GM12878 (cell line): ENCODE measurements at regions not wholly inside any gene's neighbourhood (a gene's known extent, or its start where the extent isn't known, plus 50 kb on each side); places are given as distances from the start of the nearest gene placed in this dataset.

Experiments used
- ATAC-seq: fragments of 200-7000 bp; cut with Tn5 transposase; 3 replicates; pipeline ENCODE4 v1.9.1; 2020; ENCODE audit warnings: mild to moderate bottlenecking, moderate library complexity
- BruUV-seq: library from RNA; stranded (reverse); fragments of 400-500 nt; replicated peaks from 2 replicates; lab custom pipeline; 2021; lab: Mats Ljungman, UMichigan
- CTCF ChIA-PET: fragments of 300-600 bp; sonication (Branson Sonifier 250); formaldehyde crosslinking; extraction: SDS; loops from one replicate; lab custom pipeline; 2021; ENCODE audit warnings: inconsistent platforms; lab: Yijun Ruan, JAX
- POLR2A ChIA-PET: fragments of 350-600 bp; formaldehyde crosslinking; extraction: SDS; loops from one replicate; lab custom pipeline; 2021; ENCODE audit warnings: inconsistent platforms; lab: Charles Lee
- RAD21 ChIA-PET: fragments of 300-600 bp; sonication (Branson Sonifier 250); formaldehyde crosslinking; loops from one replicate; lab custom pipeline; 2023; ENCODE audit warnings: antibody characterized with exemption; ENCODE audit not compliant: unreplicated experiment; lab: Charles Lee
- SMC1A ChIA-PET: fragments of 300-600 bp; sonication (Branson Sonifier 250); formaldehyde crosslinking; loops from one replicate; lab custom pipeline; 2023; ENCODE audit not compliant: unreplicated experiment, uncharacterized antibody; lab: Charles Lee
- DNase-seq: peaks from one replicate; pipeline ENCODE4 v3.0.0-alpha.2; 2011; ENCODE audit warnings: low read depth, low spot score
- FAIRE-seq: peaks from 3 replicates; lab custom pipeline; 2011; peaks lifted over from hg19 to GRCh38; lab: Jason Lieb, UNC
- H2AFZ ChIP-seq: 2 replicates; pipeline ENCODE4 v1.6.0; 2011; ENCODE audit warnings: low read depth, low read length, control low read depth; ENCODE audit not compliant: control insufficient read depth
- H3K27ac ChIP-seq: 2 replicates; pipeline ENCODE4 v1.5.1; 2011; ENCODE audit warnings: control low read depth; ENCODE audit not compliant: control insufficient read depth, insufficient read depth
- H3K27me3 ChIP-seq, 2 experiments: replicated peaks in 1 of 2; 2 replicates each; pipeline versions ENCODE4 v1.6.0 to v1.6.1; 2011; ENCODE audit warnings: low read length in 1 of 2; ENCODE audit not compliant: control insufficient read depth in 2 of 2, insufficient read depth in 2 of 2
- H3K36me3 ChIP-seq, 2 experiments: 2 replicates each; pipeline ENCODE4 v1.5.1; 2011; ENCODE audit warnings: low read length in 1 of 2; ENCODE audit not compliant: control insufficient read depth in 2 of 2, insufficient read depth in 2 of 2
- H3K4me1 ChIP-seq: 2 replicates; pipeline ENCODE4 v1.6.1; 2011; ENCODE audit warnings: mild to moderate bottlenecking, low read length, moderate library complexity, mixed read lengths; ENCODE audit not compliant: control insufficient read depth, insufficient read depth
- H3K4me2 ChIP-seq: 2 replicates; pipeline ENCODE4 v1.6.0; 2011; ENCODE audit warnings: control low read depth; ENCODE audit not compliant: control insufficient read depth, insufficient read depth
- H3K4me3 ChIP-seq: fragments of 200-600 bp; sonication (generic); 2 replicates; pipeline ENCODE4 v1.5.1; 2016
- H3K79me2 ChIP-seq: 2 replicates; pipeline ENCODE4 v1.6.0; 2011; ENCODE audit warnings: low read length; ENCODE audit not compliant: control insufficient read depth, insufficient read depth
- H3K9ac ChIP-seq: 2 replicates; pipeline ENCODE4 v1.8.0; 2011; ENCODE audit warnings: low read length, control low read depth, mixed read lengths; ENCODE audit not compliant: control insufficient read depth, insufficient read depth
- H3K9me3 ChIP-seq: replicated peaks from 3 replicates; pipeline ENCODE4 v1.5.1; 2011; ENCODE audit warnings: mild to moderate bottlenecking, low read length; ENCODE audit not compliant: control insufficient read depth, insufficient read depth
- H4K20me1 ChIP-seq: 2 replicates; pipeline ENCODE4 v1.6.0; 2011; ENCODE audit not compliant: control insufficient read depth, insufficient read depth
- CBX3 ChIP-seq: fragments of 200-600 bp; sonication (generic); IDR thresholded peaks from 2 replicates; pipeline ENCODE4 v1.6.1; 2016; ENCODE audit warnings: low read depth, borderline replicate concordance
- FOS ChIP-seq: IDR thresholded peaks from 3 replicates; pipeline ENCODE4 v1.6.1; 2011; ENCODE audit warnings: borderline replicate concordance; ENCODE audit not compliant: insufficient read length; ENCODE audit errors: extremely low read depth
- HDAC2 ChIP-seq: fragments of 200-600 bp; sonication (generic); IDR thresholded peaks from 2 replicates; pipeline ENCODE4 v1.6.1; 2017
- JUND ChIP-seq: IDR thresholded peaks from 2 replicates; pipeline ENCODE4 v1.6.1; 2012; ENCODE audit warnings: low read depth, mild to moderate bottlenecking, low read length, improper control_type of control experiment, moderate library complexity
- MLLT1 ChIP-seq: fragments of 450-650 bp; IDR thresholded peaks from 2 replicates; pipeline ENCODE4 v1.6.1; 2016; ENCODE audit warnings: mild to moderate bottlenecking
- MTA2 ChIP-seq: fragments of 450-650 bp; IDR thresholded peaks from 2 replicates; pipeline ENCODE4 v1.6.1; 2016; ENCODE audit warnings: low read depth, mild to moderate bottlenecking, moderate library complexity
- MYB ChIP-seq: fragments of 150-350 bp; IDR thresholded peaks from 2 replicates; pipeline ENCODE4 v1.6.1; 2014; ENCODE audit warnings: mild to moderate bottlenecking, low read depth, low read length, borderline replicate concordance
- MYC ChIP-seq: IDR thresholded peaks from 2 replicates; pipeline ENCODE4 v1.6.1; 2011; ENCODE audit warnings: mild to moderate bottlenecking, low read length, moderate library complexity, inconsistent platforms; ENCODE audit not compliant: insufficient read depth, insufficient replicate concordance, insufficient read length, severe bottlenecking
- NR2C2 ChIP-seq: IDR thresholded peaks from 2 replicates; pipeline ENCODE4 v1.6.1; 2011; ENCODE audit warnings: borderline replicate concordance, low read depth; ENCODE audit not compliant: control insufficient read depth, insufficient read length
- POLR2AphosphoS2 ChIP-seq: IDR thresholded peaks from 2 replicates; pipeline ENCODE4 v1.6.1; 2011; ENCODE audit warnings: low read depth, mild to moderate bottlenecking, low read length, improper control_type of control experiment, moderate library complexity
- SREBF2 ChIP-seq: IDR thresholded peaks from 2 replicates; pipeline ENCODE4 v1.6.1; 2012; ENCODE audit warnings: mild to moderate bottlenecking, low read length
- TARDBP ChIP-seq: IDR thresholded peaks from 2 replicates; pipeline ENCODE4 v1.6.1; 2016; ENCODE audit warnings: borderline replicate concordance
- WGBS: methylation state at CpG from one replicate; pipeline ENCODE4 v1.1.6; 2016; ENCODE audit warnings: low lambda C conversion rate; ENCODE audit not compliant: insufficient replicate concordance, insufficient coverage; ENCODE audit errors: missing lambda C conversion rate; 5-methylcytosine and 5-hydroxymethylcytosine counted together
- in situ Hi-C: fragments of 300-500 bp; cut with MboI; formaldehyde crosslinking; loops from 9 replicates; pipeline ENCODE4 v1.14.3; 2018; ENCODE audit warnings: mixed read lengths
- intact Hi-C: fragments of 100-400 bp; cut with micrococcal nuclease; formaldehyde crosslinking; loops from one replicate; pipeline ENCODE4 v1.14.2; 2022; ENCODE audit not compliant: unreplicated experiment

- Histone ChIP-seq H3K79me2 (no peaks in the 10 kb centered on the region), H3K27ac (no peak overlapping the region), H3K4me1 (no peaks in the 10 kb centered on the region), H3K4me2 (no peak overlapping the region), H3K36me3 (no peaks in the 10 kb centered on the region), H2AFZ (no peak overlapping the region), H3K4me3 (no peak overlapping the region), H3K9ac (no peak overlapping the region), H3K27me3 (no peaks in the 10 kb centered on the region), H4K20me1 (no peaks in the 10 kb centered on the region), H3K9me3 (no peaks in the 10 kb centered on the region)
- ChIA-PET POLR2A (no interaction called here), CTCF (no interaction called here), SMC1A (interaction anchor here (0.7 kb wide), 1 partner anchor 63 kb away, joined by 3 read pairs; no protein-coding TSS in a partner anchor), RAD21 (no interaction called here)
- FAIRE-seq (no peak), DNase-seq (no peak), ATAC-seq (no peak)
- intact Hi-C loops (loop anchor here (10.0 kb wide), 1 partner anchor 705 kb away; no protein-coding TSS in a partner anchor), in situ Hi-C loops (no loop called here)
- BruUV-seq = no TSS peak
- WGBS = 0% methylated on average over 1 of the region's 1 CpG
- TF ChIP-seq HDAC2 (no peak), NR2C2 (no peak), MTA2 (no peak), MLLT1 (no peak)
Observed at GRCh38 chr6:76639941-76640340, 567.5 kb upstream of the IMPG1 start.

- ATAC-seq (no peak), DNase-seq (no peak), FAIRE-seq (no peak)
- intact Hi-C loops = loop anchor here (10.0 kb wide), 1 partner anchor 700 kb away; no protein-coding TSS in a partner anchor
- Histone ChIP-seq H4K20me1 (no peaks in the 10 kb centered on the region), H3K79me2 (no peaks in the 10 kb centered on the region), H3K9ac (no peak overlapping the region), H3K4me3 (no peak overlapping the region), H3K27me3 (no peaks in the 10 kb centered on the region), H3K9me3 (no peaks in the 10 kb centered on the region), H3K36me3 (no peaks in the 10 kb centered on the region), H2AFZ (no peak overlapping the region), H3K27ac (no peak overlapping the region), H3K4me2 (no peak overlapping the region), H3K4me1 (no peaks in the 10 kb centered on the region)
- TF ChIP-seq MYB (no peak), FOS (no peak), CBX3 (no peak), MYC (no peak), SREBF2 (no peak), MLLT1 (no peak), JUND (no peak), POLR2AphosphoS2 (no peak), TARDBP (no peak)
- ChIA-PET CTCF (no interaction called here), POLR2A (no interaction called here), SMC1A (no interaction called here), RAD21 (no interaction called here)
- no TSS peak for BruUV-seq
- in situ Hi-C loops = no loop called here
Observed at GRCh38 chr6:76634695-76635094, 562.2 kb upstream of the IMPG1 start.
